Common myeloid progenitor, CD34-positive (primary cell): ENCODE measurements at regions not wholly inside any gene's neighbourhood (a gene's known extent, or its start where the extent isn't known, plus 50 kb on each side); places are given as distances from the start of the nearest gene placed in this dataset.

ENCODE experiments used
- CTCF ChIA-PET: fragments of 350-600 bp; sonication (Branson Sonifier 250); formaldehyde crosslinking; loops from one replicate; lab custom pipeline; 2021; ENCODE audit warnings: antibody characterized with exemption; lab: Charles Lee
- POLR2A ChIA-PET: fragments of 350-600 bp; sonication (Branson Sonifier 250); formaldehyde crosslinking; loops from one replicate; lab custom pipeline; 2021; ENCODE audit warnings: antibody characterized with exemption; lab: Charles Lee
- DNase-seq, 3 donors: peaks; one replicate each; pipeline versions ENCODE4 v3.0.0 to v3.0.0-alpha.2; 2013
- H3K27ac ChIP-seq, 2 experiments: 1 replicate in 1 of 2; 2 replicates in 1 of 2; pipeline ENCODE4 v1.7.0; 2013; ENCODE audit warnings: inconsistent platforms in 2 of 2, low read length in 2 of 2, mild to moderate bottlenecking in 2 of 2, low read depth in 1 of 2, moderate library complexity in 1 of 2; ENCODE audit not compliant: severe bottlenecking in 2 of 2, insufficient read depth in 1 of 2, poor library complexity in 1 of 2
- H3K27me3 ChIP-seq, 5 experiments: replicated peaks in 2 of 5; 1 replicate in 3 of 5; 2 replicates in 2 of 5; pipeline versions ENCODE4 v1.6.1 to v1.7.0; 2013; ENCODE audit warnings: low read length in 4 of 5, mild to moderate bottlenecking in 2 of 5, moderate library complexity in 2 of 5, inconsistent platforms in 1 of 5; ENCODE audit not compliant: insufficient read depth in 5 of 5, control insufficient read depth in 4 of 5
- H3K36me3 ChIP-seq, 4 experiments: 1 replicate in 2 of 4; 2 replicates in 2 of 4; pipeline versions ENCODE4 v1.6.1 to v1.7.0; 2013; ENCODE audit warnings: low read length in 3 of 4, control low read depth in 1 of 4, mild to moderate bottlenecking in 1 of 4; ENCODE audit not compliant: control insufficient read depth in 4 of 4, insufficient read depth in 4 of 4
- H3K4me1 ChIP-seq, 4 experiments: 1 replicate in 3 of 4; 2 replicates in 1 of 4; pipeline versions ENCODE4 v1.6.1 to v1.7.1; 2013; ENCODE audit warnings: low read length in 3 of 4, mild to moderate bottlenecking in 3 of 4, control low read depth in 1 of 4, inconsistent platforms in 1 of 4, moderate library complexity in 1 of 4; ENCODE audit not compliant: control insufficient read depth in 4 of 4, insufficient read depth in 4 of 4; ENCODE audit errors: control extremely low read depth in 1 of 4
- H3K4me3 ChIP-seq, 7 experiments: 1 replicate in 4 of 7; 2 replicates in 3 of 7; pipeline versions ENCODE4 v1.5.1 to v1.7.0; 2013; ENCODE audit warnings: mild to moderate bottlenecking in 7 of 7, low read length in 6 of 7, moderate library complexity in 6 of 7, inconsistent platforms in 2 of 7, low read depth in 2 of 7, control low read depth in 1 of 7; ENCODE audit not compliant: insufficient read depth in 4 of 7, control insufficient read depth in 1 of 7; ENCODE audit errors: extremely low read depth in 1 of 7
- H3K9me3 ChIP-seq, 5 experiments: 1 replicate in 4 of 5; 2 replicates in 1 of 5; pipeline versions ENCODE4 v1.6.1 to v1.7.1; 2013; ENCODE audit warnings: low read length in 4 of 5, mild to moderate bottlenecking in 2 of 5, inconsistent platforms in 1 of 5, low read depth in 1 of 5, moderate library complexity in 1 of 5; ENCODE audit not compliant: control insufficient read depth in 4 of 5, insufficient read depth in 2 of 5; ENCODE audit errors: control extremely low read depth in 1 of 5
- WGBS: methylation state at CpG from one replicate; pipeline ENCODE4 v1.1.5; 2013; ENCODE audit not compliant: insufficient coverage; 5-methylcytosine and 5-hydroxymethylcytosine counted together

DNA sequence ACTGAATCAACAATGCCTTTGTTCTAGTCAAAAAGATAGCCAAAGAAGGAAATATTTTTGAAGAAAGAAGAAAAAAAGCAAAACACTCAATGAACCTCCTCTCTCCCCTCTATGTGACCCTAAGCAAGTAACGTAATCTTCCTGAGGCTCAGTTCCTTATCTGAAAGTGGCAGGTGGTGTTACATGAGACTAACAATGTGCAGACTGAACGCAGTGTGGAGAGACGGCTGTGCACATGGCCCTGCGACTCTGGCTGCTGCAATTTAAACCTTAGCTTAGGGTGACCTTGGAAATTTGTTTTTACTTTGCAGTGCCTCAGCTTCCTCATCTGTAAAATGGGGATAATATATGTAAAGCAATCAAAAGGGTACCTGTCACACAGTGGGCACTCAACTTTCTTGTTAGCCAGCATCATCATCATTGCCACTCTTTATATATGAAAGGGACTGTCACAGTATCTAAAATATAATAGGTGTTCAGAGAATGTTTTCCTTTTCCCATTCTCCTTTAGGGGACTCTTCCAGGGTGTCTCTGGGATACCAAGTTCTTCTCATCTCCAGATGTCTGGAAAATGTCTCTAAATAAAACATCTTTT lies 100.1 kb upstream of the JUN start:
- H3K9me3 ChIP-seq: no peaks in the 10 kb centered on the region
- no peaks in the 10 kb centered on the region for H3K27me3 ChIP-seq
- ChIA-PET POLR2A (no interaction called here), CTCF (interaction anchor here (0.6 kb wide), 1 partner anchor 58 kb away, joined by 3 read pairs; no protein-coding TSS in a partner anchor)
- no peaks in the 10 kb centered on the region for H3K36me3 ChIP-seq
- no peak overlapping the region for H3K4me3 ChIP-seq
- peak; percentile 58 to 96 (median 92) for DNase-seq
- H3K4me1 ChIP-seq: peaks cover 4 to 34% (median 28%) of the 10 kb centered on the region in 4 experiments
- H3K27ac ChIP-seq: peak overlapping the region in 1 of 2 experiments; percentile 65
- 7% methylated on average over 3 of the region's 4 CpGs for WGBS

DNA sequence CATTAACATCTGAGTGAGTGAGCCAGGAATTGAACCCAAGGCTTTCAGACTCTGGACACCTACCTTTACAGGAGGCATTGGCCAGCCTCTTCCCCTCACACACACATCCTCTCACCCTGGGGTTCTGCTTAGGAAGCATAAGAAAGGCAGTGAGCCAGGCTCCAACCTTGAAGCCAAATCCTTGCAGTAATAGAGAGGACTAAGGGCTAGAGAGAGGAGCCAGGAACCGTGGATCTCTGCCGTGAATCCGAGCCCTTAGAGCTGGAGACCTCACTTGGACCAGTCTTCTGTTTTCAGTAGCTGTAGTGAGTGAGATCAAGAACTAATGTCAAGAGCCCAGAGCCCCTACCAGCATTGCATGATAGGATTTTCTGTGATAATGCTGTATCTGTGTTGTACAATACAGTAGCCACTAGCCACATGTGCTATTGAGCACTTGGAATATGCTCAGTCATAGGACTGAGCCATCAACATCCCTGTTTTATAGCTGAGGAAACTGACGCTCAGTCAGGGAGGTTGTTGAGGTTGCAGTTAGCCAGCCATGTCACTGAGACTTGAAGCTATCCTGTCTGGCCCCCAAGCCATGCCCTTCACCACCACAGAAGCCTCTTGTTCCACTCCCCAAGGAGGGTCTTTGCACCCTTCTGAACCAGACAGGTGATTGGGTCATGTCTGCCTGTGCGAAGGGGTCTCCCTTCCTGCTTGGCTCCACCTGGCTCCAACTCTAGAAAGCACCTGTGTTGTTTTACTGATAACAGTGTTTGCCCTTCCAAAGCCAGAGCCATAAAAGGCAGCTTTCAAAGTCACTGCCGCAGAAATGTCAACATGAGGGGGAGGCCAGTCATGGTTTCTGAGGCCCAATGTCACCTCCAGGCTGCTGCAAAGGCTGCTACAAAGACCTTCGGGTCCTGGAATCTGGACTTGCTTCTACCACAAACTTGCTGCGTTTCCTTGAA lies 101.1 kb upstream of the JUN start:
- H3K9me3 ChIP-seq: no peaks in the 10 kb centered on the region
- ChIA-PET CTCF (no interaction called here), POLR2A (no interaction called here)
- H3K4me1 ChIP-seq: peaks cover 4 to 34% (median 28%) of the 10 kb centered on the region in 4 experiments
- no peak overlapping the region for H3K4me3 ChIP-seq
- peak in 2 of 3 donors; percentile 35 to 44 for DNase-seq
- no peak overlapping the region for H3K27ac ChIP-seq
- H3K36me3 ChIP-seq: no peaks in the 10 kb centered on the region
- WGBS: 84% methylated on average over 5 of the region's 8 CpGs
- no peaks in the 10 kb centered on the region for H3K27me3 ChIP-seq

DNA sequence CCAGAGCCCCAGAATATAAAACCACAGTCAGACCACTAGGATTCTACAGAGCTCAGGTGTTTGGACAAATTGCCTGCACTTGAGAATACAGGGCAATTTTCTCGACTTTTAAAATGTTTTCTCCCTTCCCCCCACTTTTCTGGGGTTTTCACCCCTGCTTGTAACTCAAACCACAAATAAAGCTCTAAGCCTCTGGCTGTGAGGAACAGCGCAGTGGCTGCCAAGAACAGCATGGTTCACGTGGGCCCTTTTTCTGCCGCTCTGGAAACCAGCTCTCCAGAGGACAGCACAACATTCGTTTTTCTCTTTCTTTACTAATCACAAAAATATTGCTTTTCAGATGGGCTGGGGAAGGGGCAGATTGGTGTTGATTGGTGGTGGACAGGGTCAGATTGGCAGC lies 102.2 kb upstream of the JUN start:
- peaks cover 4 to 34% (median 28%) of the 10 kb centered on the region in 4 experiments for H3K4me1 ChIP-seq

DNA sequence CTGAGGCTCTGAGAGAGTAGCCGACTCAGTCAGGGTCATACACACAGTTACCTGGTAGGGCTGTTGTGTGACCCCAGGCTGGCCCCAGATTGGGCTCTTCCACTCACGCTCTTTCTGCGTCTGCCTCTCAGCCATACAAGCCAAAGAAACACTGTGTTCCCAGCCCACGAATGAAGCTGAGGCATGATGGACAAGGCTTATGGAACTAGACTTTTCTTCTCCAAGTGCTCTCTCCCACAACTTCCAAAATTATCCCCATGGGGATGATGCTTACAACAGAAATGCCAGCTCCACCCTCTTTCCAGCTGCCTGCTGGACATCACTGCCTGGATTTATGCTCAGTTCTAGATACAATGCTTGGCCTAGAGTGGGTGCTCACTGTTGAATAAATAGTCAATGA lies 102.8 kb upstream of the JUN start:
- no peaks in the 10 kb centered on the region for H3K27me3 ChIP-seq
- 100% methylated on average over 4 of the region's 4 CpGs for WGBS
- ChIA-PET POLR2A (no interaction called here), CTCF (no interaction called here)
- H3K4me3 ChIP-seq: no peak overlapping the region
- H3K27ac ChIP-seq: no peak overlapping the region
- H3K9me3 ChIP-seq: no peaks in the 10 kb centered on the region
- peaks cover 4 to 34% (median 27%) of the 10 kb centered on the region in 4 experiments for H3K4me1 ChIP-seq
- DNase-seq: no peak
- H3K36me3 ChIP-seq: no peaks in the 10 kb centered on the region

More for the DNA sequence above, 102.2 kb upstream of the JUN start:
- no peak overlapping the region for H3K27ac ChIP-seq
- H3K4me3 ChIP-seq: no peak overlapping the region
- no peaks in the 10 kb centered on the region for H3K27me3 ChIP-seq
- CTCF ChIA-PET: no interaction called here
- POLR2A ChIA-PET: no interaction called here
- DNase-seq: no peak
- no peaks in the 10 kb centered on the region for H3K9me3 ChIP-seq
- WGBS: 88% methylated on average over 3 of the region's 5 CpGs
- H3K36me3 ChIP-seq: no peaks in the 10 kb centered on the region

DNA sequence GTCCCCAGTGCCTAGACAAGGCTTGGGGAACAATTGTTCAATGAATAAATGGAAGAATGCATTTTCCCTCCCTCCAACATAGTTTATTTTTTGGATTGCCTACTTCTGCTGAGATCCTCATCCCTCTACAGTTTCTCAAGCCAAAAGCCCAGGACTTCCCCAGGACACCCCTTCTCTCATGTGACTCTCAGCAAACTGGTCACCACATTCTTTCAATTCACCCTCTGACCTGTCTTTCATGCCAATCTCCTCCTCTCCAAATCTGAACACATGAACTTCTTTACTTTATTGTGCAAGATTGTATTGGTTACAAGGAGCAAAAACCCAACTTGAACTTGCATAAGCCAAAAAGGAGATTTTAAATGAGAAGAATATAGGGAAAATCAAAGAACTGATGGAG lies 103.2 kb upstream of the JUN start:
- Histone ChIP-seq H3K9me3 (no peaks in the 10 kb centered on the region), H3K36me3 (no peaks in the 10 kb centered on the region), H3K27ac (no peak overlapping the region), H3K4me3 (no peak overlapping the region), H3K27me3 (no peaks in the 10 kb centered on the region), H3K4me1 (peaks cover 4 to 34% (median 27%) of the 10 kb centered on the region in 4 experiments)
- POLR2A ChIA-PET: no interaction called here
- no peak for DNase-seq
- CTCF ChIA-PET: no interaction called here

DNA sequence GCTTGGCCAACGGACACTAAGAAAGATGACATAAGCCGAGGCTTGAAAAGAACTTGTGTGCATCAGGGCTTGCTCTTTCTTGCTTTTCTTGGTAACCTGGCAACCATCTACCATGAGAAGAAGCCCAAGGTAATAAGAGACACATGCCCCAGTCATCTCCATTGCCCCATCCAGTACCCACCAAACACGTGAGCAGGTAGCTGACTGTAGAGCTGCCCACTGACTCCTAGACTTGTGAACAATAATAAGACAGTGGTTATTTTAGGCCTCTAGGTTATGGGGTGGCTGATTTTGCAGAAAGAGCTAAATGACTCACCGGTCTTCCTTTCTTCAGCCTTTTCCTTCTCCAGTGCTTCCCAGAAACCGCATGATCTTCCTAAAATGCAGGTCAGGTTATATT lies 105.0 kb upstream of the JUN start:
- H3K4me3 ChIP-seq: no peak overlapping the region
- H3K36me3 ChIP-seq: no peaks in the 10 kb centered on the region
- ChIA-PET POLR2A (no interaction called here), CTCF (interaction anchor here (0.7 to 1.8 kb wide), 3 partner anchors 14 to 159 kb away, joined by 3 read pairs; no protein-coding TSS in a partner anchor)
- 92% methylated on average over 4 of the region's 5 CpGs for WGBS
- DNase-seq: no peak
- H3K27me3 ChIP-seq: no peaks in the 10 kb centered on the region
- H3K9me3 ChIP-seq: no peaks in the 10 kb centered on the region
- peaks cover 0 to 30% (median 18%) of the 10 kb centered on the region in 4 experiments for H3K4me1 ChIP-seq
- no peak overlapping the region for H3K27ac ChIP-seq

DNA sequence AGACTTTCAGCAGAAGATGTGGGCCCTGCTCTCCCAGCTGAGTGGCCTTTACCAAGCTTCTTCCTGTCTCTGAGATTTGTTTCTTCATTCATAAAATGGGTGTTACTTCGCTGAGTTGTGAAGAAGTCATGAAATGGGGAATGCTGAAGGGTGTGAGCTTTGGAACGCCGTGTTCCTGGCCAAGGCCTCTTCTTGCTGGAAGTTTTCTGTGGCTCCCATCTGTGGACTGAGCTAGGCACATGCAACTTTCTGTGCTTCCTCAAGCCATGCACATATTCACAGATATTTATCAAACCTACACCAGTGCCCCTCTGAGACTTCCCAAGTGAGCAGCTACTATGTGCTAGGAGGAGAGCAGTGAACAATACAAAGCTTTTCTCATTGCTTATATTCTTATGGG lies 106.3 kb upstream of the JUN start:
- DNase-seq: no peak
- 100% methylated on average over 2 of the region's 3 CpGs for WGBS
- H3K4me1 ChIP-seq: peaks cover 3 to 31% (median 20%) of the 10 kb centered on the region in 4 experiments
- H3K36me3 ChIP-seq: no peaks in the 10 kb centered on the region
- ChIA-PET CTCF (interaction anchor here (0.7 to 1.8 kb wide), 6 partner anchors 9 to 157 kb away, joined by 3 to 5 read pairs (median 3); no protein-coding TSS in a partner anchor), POLR2A (no interaction called here)
- no peaks in the 10 kb centered on the region for H3K27me3 ChIP-seq
- no peaks in the 10 kb centered on the region for H3K9me3 ChIP-seq
- H3K4me3 ChIP-seq: no peak overlapping the region
- H3K27ac ChIP-seq: no peak overlapping the region
